ENCODE measurements at regions not wholly inside any gene's neighbourhood (a gene's known extent, or its start where the extent isn't known, plus 50 kb on each side); places are given as distances from the start of the nearest gene placed in this dataset.

- FAIRE-seq (no peak), ATAC-seq (no peak), DNase-seq (ENCODE audit: low read depth in 1 of 2, low spot score in 1 of 2) (no peak)
- Histone ChIP-seq H3K9me3 (no peaks in the 10 kb centered on the region), H3K4me1 (peaks cover 41% of the 10 kb centered on the region), H3K4me3 (no peak overlapping the region), H3K27ac (peak overlapping the region; percentile 65 to 84), H3K4me2 (peak overlapping the region; percentile 59)
- WGBS (ENCODE audit: missing lambda C conversion rate), result 77% methylated on average over 7 of the region's 7 CpGs
- TF ChIP-seq MAX (IDR thresholded peaks at IDR 0.05) (no peak), ZSCAN20 (CRISPR knock-in tag; IDR thresholded peaks at IDR 0.05) (no peak), FOXS1 (CRISPR knock-in tag; IDR thresholded peaks at IDR 0.05) (no peak), HOXB5 (CRISPR knock-in tag; IDR thresholded peaks at IDR 0.05) (no peak), HDAC2 (IDR thresholded peaks at IDR 0.05) (no peak), PBX3 (IDR thresholded peaks at IDR 0.05) (no peak), POLR2A (IDR thresholded peaks at IDR 0.05; ENCODE audit: low read length) (no peak), CBX8 (IDR thresholded peaks at IDR 0.05) (no peak), PHF8 (IDR thresholded peaks at IDR 0.05; ENCODE audit: borderline replicate concordance, low read depth) (no peak)
- TF ChIP-seq, protein P1, sequence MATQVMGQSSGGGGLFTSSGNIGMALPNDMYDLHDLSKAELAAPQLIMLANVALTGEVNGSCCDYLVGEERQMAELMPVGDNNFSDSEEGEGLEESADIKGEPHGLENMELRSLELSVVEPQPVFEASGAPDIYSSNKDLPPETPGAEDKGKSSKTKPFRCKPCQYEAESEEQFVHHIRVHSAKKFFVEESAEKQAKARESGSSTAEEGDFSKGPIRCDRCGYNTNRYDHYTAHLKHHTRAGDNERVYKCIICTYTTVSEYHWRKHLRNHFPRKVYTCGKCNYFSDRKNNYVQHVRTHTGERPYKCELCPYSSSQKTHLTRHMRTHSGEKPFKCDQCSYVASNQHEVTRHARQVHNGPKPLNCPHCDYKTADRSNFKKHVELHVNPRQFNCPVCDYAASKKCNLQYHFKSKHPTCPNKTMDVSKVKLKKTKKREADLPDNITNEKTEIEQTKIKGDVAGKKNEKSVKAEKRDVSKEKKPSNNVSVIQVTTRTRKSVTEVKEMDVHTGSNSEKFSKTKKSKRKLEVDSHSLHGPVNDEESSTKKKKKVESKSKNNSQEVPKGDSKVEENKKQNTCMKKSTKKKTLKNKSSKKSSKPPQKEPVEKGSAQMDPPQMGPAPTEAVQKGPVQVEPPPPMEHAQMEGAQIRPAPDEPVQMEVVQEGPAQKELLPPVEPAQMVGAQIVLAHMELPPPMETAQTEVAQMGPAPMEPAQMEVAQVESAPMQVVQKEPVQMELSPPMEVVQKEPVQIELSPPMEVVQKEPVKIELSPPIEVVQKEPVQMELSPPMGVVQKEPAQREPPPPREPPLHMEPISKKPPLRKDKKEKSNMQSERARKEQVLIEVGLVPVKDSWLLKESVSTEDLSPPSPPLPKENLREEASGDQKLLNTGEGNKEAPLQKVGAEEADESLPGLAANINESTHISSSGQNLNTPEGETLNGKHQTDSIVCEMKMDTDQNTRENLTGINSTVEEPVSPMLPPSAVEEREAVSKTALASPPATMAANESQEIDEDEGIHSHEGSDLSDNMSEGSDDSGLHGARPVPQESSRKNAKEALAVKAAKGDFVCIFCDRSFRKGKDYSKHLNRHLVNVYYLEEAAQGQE (IDR thresholded peaks at IDR 0.05), result no peak
- ChIA-PET POLR2A (interaction anchor here (0.5 to 1.4 kb wide), 6 partner anchors 10 to 216 kb away, joined by 3 to 9 read pairs (median 4); no protein-coding TSS in a partner anchor), CTCF (interaction anchor here (1.0 to 1.3 kb wide), 2 partner anchors 10 to 216 kb away, joined by 5 to 6 read pairs; no protein-coding TSS in a partner anchor)
Observed at GRCh38 chr6:113642001-113642713, 215.0 kb upstream of the MARCKS start.

DNA sequence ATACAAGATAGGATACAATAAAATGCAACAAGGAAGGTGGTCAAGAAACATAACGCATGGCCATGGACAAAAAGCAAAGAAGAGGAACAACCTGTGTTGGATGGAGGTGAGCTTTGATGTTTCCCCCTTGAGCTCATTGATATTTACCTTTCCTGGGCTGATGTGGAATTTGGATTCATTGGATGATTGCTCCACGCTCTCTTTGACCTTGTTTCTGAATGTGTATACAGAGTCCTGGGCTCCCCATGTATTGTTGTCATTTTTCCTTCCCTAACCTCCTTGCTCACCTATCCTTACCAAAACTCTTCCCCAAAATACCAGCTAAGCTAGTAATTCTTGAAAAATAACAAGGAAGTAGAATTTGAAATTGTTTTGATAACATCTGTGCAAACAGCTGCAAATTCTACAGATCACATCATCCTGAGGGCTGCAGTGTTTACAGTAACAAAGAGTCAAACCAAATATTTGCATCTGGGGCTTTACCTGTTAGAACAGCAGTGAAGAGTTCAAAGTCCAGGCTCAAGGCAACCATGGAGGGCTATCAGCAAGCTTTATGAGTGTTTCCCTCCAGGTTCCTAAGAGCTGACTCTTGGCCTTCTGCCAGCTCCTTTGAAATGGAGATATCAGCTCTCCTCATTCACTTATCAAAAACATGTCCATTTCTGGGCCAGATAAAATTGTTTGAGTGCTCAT, 214.3 kb upstream of the MARCKS start:
- Histone ChIP-seq H3K4me3 (no peak overlapping the region), H3K9me3 (no peaks in the 10 kb centered on the region), H3K4me1 (peaks cover 41% of the 10 kb centered on the region), H3K27ac (peak overlapping the region; percentile 65 to 84), H3K4me2 (peak overlapping the region; percentile 59)
- WGBS (ENCODE audit: missing lambda C conversion rate), result 27% methylated on average over 2 of the region's 2 CpGs
- FAIRE-seq (no peak), ATAC-seq (peak; percentile 90 to 93), DNase-seq (ENCODE audit: low read depth in 1 of 2, low spot score in 1 of 2) (peak; percentile 35 to 90)
- ChIA-PET POLR2A (interaction anchor here (0.9 to 1.4 kb wide), 5 partner anchors 10 to 216 kb away, joined by 3 to 9 read pairs (median 3); no protein-coding TSS in a partner anchor), CTCF (interaction anchor here (1.0 to 1.3 kb wide), 2 partner anchors 10 to 216 kb away, joined by 5 to 6 read pairs; no protein-coding TSS in a partner anchor)
- peak; percentile 67 to 73; a peak in 3 of 5 replicates for TF ChIP-seq JUN (IDR thresholded peaks at IDR 0.05)
- peak; percentile 6 to 32; a peak in 1 of 4 replicates for TF ChIP-seq CEBPB (IDR thresholded peaks at IDR 0.05)
- TF ChIP-seq HOXB5 (CRISPR knock-in tag; IDR thresholded peaks at IDR 0.05), result no peak
- no peak for TF ChIP-seq MAZ (IDR thresholded peaks at IDR 0.05; ENCODE audit: borderline replicate concordance, low read depth, low read length)
- 0 out of 2 replicates have a peak, but pooled peaks have one; percentile 16 for TF ChIP-seq FOXS1 (CRISPR knock-in tag; IDR thresholded peaks at IDR 0.05)
- peak; percentile 19 to 52; a peak in 2 of 5 replicates for TF ChIP-seq RAD21 (conservative IDR thresholded peaks at IDR 0.05 in 1 of 2, IDR thresholded peaks at IDR 0.05 in 1 of 2)
- TF ChIP-seq BCL3 (IDR thresholded peaks at IDR 0.05), result peak; percentile 82; the same call in 1 of the 3 replicates
- peak; percentile 53; the same call in 1 of the 2 replicates for TF ChIP-seq MAX (IDR thresholded peaks at IDR 0.05)
- TF ChIP-seq GATA3 (IDR thresholded peaks at IDR 0.05; ENCODE audit: borderline replicate concordance), result peak; percentile 96
- no peak for TF ChIP-seq HDAC2 (IDR thresholded peaks at IDR 0.05)
- TF ChIP-seq, protein P1 (IDR thresholded peaks at IDR 0.05), result no peak
- peak; percentile 35; the same call in 1 of the 2 replicates for TF ChIP-seq FOSL2 (IDR thresholded peaks at IDR 0.05)
- peak; percentile 54 for TF ChIP-seq FOSL2 (CRISPR knock-in tag; IDR thresholded peaks at IDR 0.05)
- TF ChIP-seq EP300 (IDR thresholded peaks at IDR 0.05), result peak; percentile 74 to 76; a peak in 3 of 5 replicates
- TF ChIP-seq SMC3 (IDR thresholded peaks at IDR 0.05), result peak; percentile 46

Data from A549 (cell line).